HG03045 (cell line): ENCODE measurements at regions not wholly inside any gene's neighbourhood (a gene's known extent, or its start where the extent isn't known, plus 50 kb on each side); places are given as distances from the start of the nearest gene placed in this dataset.
A peak's percentile ranks its signal among the peaks of the same experiment; 100 is the strongest.
"Not testable (repeated sequence)": the region's sequence is repeated elsewhere in the genome, so short reads cannot be mapped to it uniquely, and the experiment has no call there.

Experiments used
- ATAC-seq: cut with Tn5 transposase; IDR thresholded peaks from one replicate; pipeline ENCODE4 v1.9.1; 2021; ENCODE audit warnings: mild to moderate bottlenecking, moderate library complexity; ENCODE audit not compliant: unreplicated experiment

GRCh38 chr20:12924126-12924525 is 84.6 kb upstream of the SPTLC3 start:
- ATAC-seq: no peak

GRCh38 chr20:12925210-12925755 is 83.5 kb upstream of the SPTLC3 start:
- ATAC-seq: peak; percentile 84

- no peak for ATAC-seq
Observed at GRCh38 chr20:12925863-12926793, 82.6 kb upstream of the SPTLC3 start.

- no peak for ATAC-seq
Observed at GRCh38 chr20:12927489-12927888, 81.3 kb upstream of the SPTLC3 start.

GRCh38 chr20:12928358-12928754 is 80.4 kb upstream of the SPTLC3 start:
- no peak for ATAC-seq

- ATAC-seq: no peak
Observed at GRCh38 chr20:12928755-12929401, 79.9 kb upstream of the SPTLC3 start.

- ATAC-seq: no peak
Observed at GRCh38 chr20:12936020-12936419, 72.8 kb upstream of the SPTLC3 start.

- no peak for ATAC-seq
Observed at GRCh38 chr20:12936524-12936923, 72.2 kb upstream of the SPTLC3 start.

- ATAC-seq: no peak
Observed at GRCh38 chr20:12941025-12941424, 67.7 kb upstream of the SPTLC3 start.

GRCh38 chr20:12942123-12942522 is 66.6 kb upstream of the SPTLC3 start:
- ATAC-seq: no peak

- no peak for ATAC-seq
Observed at GRCh38 chr20:12946789-12947188, 62.0 kb upstream of the SPTLC3 start.

- ATAC-seq: no peak
Observed at GRCh38 chr20:12947691-12948090, 61.1 kb upstream of the SPTLC3 start.

GRCh38 chr20:12949429-12949980 is 59.3 kb upstream of the SPTLC3 start:
- ATAC-seq: no peak

- not testable (repeated sequence) for ATAC-seq
Observed at GRCh38 chr20:12954254-12954653, 54.5 kb upstream of the SPTLC3 start.

GRCh38 chr20:12955611-12956010 is 53.2 kb upstream of the SPTLC3 start:
- ATAC-seq: no peak

- ATAC-seq: no peak
Observed at GRCh38 chr20:12956303-12956702, 52.5 kb upstream of the SPTLC3 start.

- no peak for ATAC-seq
Observed at GRCh38 chr20:12957968-12958367, 50.8 kb upstream of the SPTLC3 start.
